GM12892 (cell line): ENCODE measurements at regions not wholly inside any gene's neighbourhood (a gene's known extent, or its start where the extent isn't known, plus 50 kb on each side); places are given as distances from the start of the nearest gene placed in this dataset.

Source experiments
- POLR2A ChIP-seq: IDR thresholded peaks from 2 replicates; pipeline ENCODE4 v1.6.1; 2011; ENCODE audit warnings: low read depth, low read length, control low read depth
- POLR2AphosphoS5 ChIP-seq: IDR thresholded peaks from 2 replicates; pipeline ENCODE4 v1.6.1; 2011; ENCODE audit warnings: low read depth, low read length, control low read depth
- TAF1 ChIP-seq: IDR thresholded peaks from 2 replicates; pipeline ENCODE4 v1.6.1; 2011; ENCODE audit warnings: low read depth, mild to moderate bottlenecking, control low read depth, low read length, borderline replicate concordance

- TF ChIP-seq POLR2AphosphoS5 = no peak
- no peak for TF ChIP-seq TAF1
- no peak for TF ChIP-seq POLR2A
Measured at GRCh38 chr3:116971531-116971930, 262.0 kb downstream of the TUSC7 start.
